Activated T-cell treated with anti-CD3 and anti-CD28 coated beads for 24 hours (primary cell): ENCODE measurements at regions not wholly inside any gene's neighbourhood (a gene's known extent, or its start where the extent isn't known, plus 50 kb on each side); places are given as distances from the start of the nearest gene placed in this dataset.

Source experiments
- DNase-seq: peaks from one replicate; pipeline ENCODE4 v3.0.0-alpha.2; 2020; ENCODE audit warnings: low read depth

- no peak for DNase-seq
Measured at GRCh38 chrX:10021461-10022272, 54.5 kb downstream of the CLDN34 start.

GRCh38 chrX:10022273-10022541 is 55.0 kb downstream of the CLDN34 start:
- no peak for DNase-seq

- no peak for DNase-seq
Measured at GRCh38 chrX:10022580-10023245, 55.6 kb downstream of the CLDN34 start.

- no peak for DNase-seq
Measured at GRCh38 chrX:10023821-10024220, 56.7 kb downstream of the CLDN34 start.

- DNase-seq, result no peak
Measured at GRCh38 chrX:10025742-10026493, 58.8 kb downstream of the CLDN34 start.

GRCh38 chrX:10028283-10029104 is 61.3 kb downstream of the CLDN34 start:
- no peak for DNase-seq

- DNase-seq, result no peak
Measured at GRCh38 chrX:10030570-10030969, 63.4 kb downstream of the CLDN34 start.

- no peak for DNase-seq
Measured at GRCh38 chrX:10031746-10032145, 64.6 kb downstream of the CLDN34 start.

- no peak for DNase-seq
Measured at GRCh38 chrX:10032147-10032546, 65.0 kb downstream of the CLDN34 start.

- no peak for DNase-seq
Measured at GRCh38 chrX:10033375-10034007, 66.3 kb downstream of the CLDN34 start.

- no peak for DNase-seq
Measured at GRCh38 chrX:10034740-10035260, 67.6 kb downstream of the CLDN34 start.

- no peak for DNase-seq
Measured at GRCh38 chrX:10038585-10038984, 71.4 kb downstream of the CLDN34 start.

- DNase-seq, result no peak
Measured at GRCh38 chrX:10039821-10040793, 72.9 kb downstream of the CLDN34 start.

- DNase-seq, result no peak
Measured at GRCh38 chrX:10040961-10041360, 73.8 kb downstream of the CLDN34 start.

- DNase-seq, result no peak
Measured at GRCh38 chrX:10041383-10041782, 74.2 kb downstream of the CLDN34 start.

- DNase-seq, result no peak
Measured at GRCh38 chrX:10042055-10042454, 74.9 kb downstream of the CLDN34 start.

GRCh38 chrX:10043386-10043785 is 76.2 kb downstream of the CLDN34 start:
- DNase-seq, result no peak

GRCh38 chrX:10044021-10044420 is 76.9 kb downstream of the CLDN34 start:
- no peak for DNase-seq

GRCh38 chrX:10045327-10046000 is 78.3 kb downstream of the CLDN34 start:
- DNase-seq, result no peak

GRCh38 chrX:10047133-10047532 is 80.0 kb downstream of the CLDN34 start:
- DNase-seq, result no peak
